ENCODE measurements at regions not wholly inside any gene's neighbourhood (a gene's known extent, or its start where the extent isn't known, plus 50 kb on each side); places are given as distances from the start of the nearest gene placed in this dataset.

- ATAC-seq: no peak
- Mint-ChIP-seq H3K36me3 (no peaks in the 10 kb centered on the region), H3K9me3 (peaks cover 3% of the 10 kb centered on the region), H3K27me3 (no peaks in the 10 kb centered on the region), H3K4me3 (no peak overlapping the region), H3K27ac (no peak overlapping the region), H3K4me1 (peaks cover 5% of the 10 kb centered on the region)
Observed at GRCh38 chr13:47017476-47017875, 120.6 kb upstream of the HTR2A start.

GRCh38 chr13:47008318-47008717 is 111.5 kb upstream of the HTR2A start:
- no peaks in the 10 kb centered on the region for H3K4me1 Mint-ChIP-seq
- peaks cover 19% of the 10 kb centered on the region for H3K27me3 Mint-ChIP-seq
- H3K9me3 Mint-ChIP-seq: no peaks in the 10 kb centered on the region
- no peak overlapping the region for H3K27ac Mint-ChIP-seq
- ATAC-seq: no peak
- no peak overlapping the region for H3K4me3 Mint-ChIP-seq
- no peaks in the 10 kb centered on the region for H3K36me3 Mint-ChIP-seq

GRCh38 chr13:47005756-47006414 is 109.0 kb upstream of the HTR2A start:
- Mint-ChIP-seq H3K27me3 (peaks cover 19% of the 10 kb centered on the region), H3K4me1 (no peaks in the 10 kb centered on the region), H3K4me3 (no peak overlapping the region), H3K36me3 (no peaks in the 10 kb centered on the region), H3K9me3 (no peaks in the 10 kb centered on the region), H3K27ac (no peak overlapping the region)
- ATAC-seq: no peak

GRCh38 chr13:47004540-47004939 is 107.7 kb upstream of the HTR2A start:
- no peaks in the 10 kb centered on the region for H3K36me3 Mint-ChIP-seq
- H3K27ac Mint-ChIP-seq: peak overlapping the region; percentile 10
- no peak overlapping the region for H3K4me3 Mint-ChIP-seq
- no peaks in the 10 kb centered on the region for H3K4me1 Mint-ChIP-seq
- no peaks in the 10 kb centered on the region for H3K9me3 Mint-ChIP-seq
- H3K27me3 Mint-ChIP-seq: peaks cover 19% of the 10 kb centered on the region
- ATAC-seq: no peak

GRCh38 chr13:47004027-47004426 is 107.2 kb upstream of the HTR2A start:
- ATAC-seq: no peak
- Mint-ChIP-seq H3K36me3 (no peaks in the 10 kb centered on the region), H3K4me3 (no peak overlapping the region), H3K9me3 (no peaks in the 10 kb centered on the region), H3K27me3 (peaks cover 19% of the 10 kb centered on the region), H3K27ac (peak overlapping the region; percentile 10), H3K4me1 (no peaks in the 10 kb centered on the region)

- Mint-ChIP-seq H3K36me3 (no peaks in the 10 kb centered on the region), H3K4me1 (peaks cover 10% of the 10 kb centered on the region), H3K27ac (no peak overlapping the region), H3K27me3 (peaks cover 13% of the 10 kb centered on the region), H3K9me3 (no peaks in the 10 kb centered on the region), H3K4me3 (no peak overlapping the region)
- ATAC-seq: no peak
Observed at GRCh38 chr13:47000165-47000564, 103.3 kb upstream of the HTR2A start.

GRCh38 chr13:46996316-46997030 is 99.6 kb upstream of the HTR2A start:
- Mint-ChIP-seq H3K36me3 (no peaks in the 10 kb centered on the region), H3K27ac (peak overlapping the region; percentile 8), H3K27me3 (no peaks in the 10 kb centered on the region), H3K4me3 (no peak overlapping the region), H3K9me3 (no peaks in the 10 kb centered on the region), H3K4me1 (peaks cover 10% of the 10 kb centered on the region)
- ATAC-seq: peak; percentile 34

- Mint-ChIP-seq H3K4me3 (no peak overlapping the region), H3K27me3 (no peaks in the 10 kb centered on the region), H3K9me3 (no peaks in the 10 kb centered on the region), H3K27ac (peak overlapping the region; percentile 8), H3K36me3 (no peaks in the 10 kb centered on the region), H3K4me1 (peaks cover 10% of the 10 kb centered on the region)
- ATAC-seq: peak; percentile 91
Observed at GRCh38 chr13:46995874-46996273, 99.0 kb upstream of the HTR2A start.

- H3K27ac Mint-ChIP-seq: no peak overlapping the region
- H3K36me3 Mint-ChIP-seq: no peaks in the 10 kb centered on the region
- peaks cover 10% of the 10 kb centered on the region for H3K4me1 Mint-ChIP-seq
- H3K27me3 Mint-ChIP-seq: no peaks in the 10 kb centered on the region
- no peak overlapping the region for H3K4me3 Mint-ChIP-seq
- no peaks in the 10 kb centered on the region for H3K9me3 Mint-ChIP-seq
- no peak for ATAC-seq
Observed at GRCh38 chr13:46994492-46994891, 97.6 kb upstream of the HTR2A start.

- Mint-ChIP-seq H3K4me1 (peaks cover 10% of the 10 kb centered on the region), H3K27me3 (no peaks in the 10 kb centered on the region), H3K9me3 (no peaks in the 10 kb centered on the region), H3K27ac (no peak overlapping the region), H3K4me3 (no peak overlapping the region), H3K36me3 (no peaks in the 10 kb centered on the region)
- peak; percentile 46 for ATAC-seq
Observed at GRCh38 chr13:46992383-46992952, 95.6 kb upstream of the HTR2A start.

- Mint-ChIP-seq H3K4me3 (peak overlapping the region; percentile 29), H3K27me3 (no peaks in the 10 kb centered on the region), H3K4me1 (peaks cover 24% of the 10 kb centered on the region), H3K27ac (peak overlapping the region; percentile 78), H3K36me3 (no peaks in the 10 kb centered on the region), H3K9me3 (no peaks in the 10 kb centered on the region)
- peak; percentile 87 for ATAC-seq
Observed at GRCh38 chr13:46983881-46984280, 87.0 kb upstream of the HTR2A start.

GRCh38 chr13:46982856-46983582 is 86.2 kb upstream of the HTR2A start:
- H3K4me1 Mint-ChIP-seq: peaks cover 24% of the 10 kb centered on the region

GRCh38 chr13:46975173-46975572 is 78.3 kb upstream of the HTR2A start:
- no peak for ATAC-seq
- Mint-ChIP-seq H3K4me1 (peaks cover 11% of the 10 kb centered on the region), H3K27ac (no peak overlapping the region), H3K36me3 (peaks cover 12% of the 10 kb centered on the region), H3K4me3 (no peak overlapping the region), H3K27me3 (no peaks in the 10 kb centered on the region), H3K9me3 (peaks cover 22% of the 10 kb centered on the region)

More at GRCh38 chr13:46982856-46983582, 86.2 kb upstream of the HTR2A start:
- Mint-ChIP-seq H3K27me3 (no peaks in the 10 kb centered on the region), H3K27ac (peak overlapping the region; percentile 78), H3K9me3 (no peaks in the 10 kb centered on the region), H3K36me3 (no peaks in the 10 kb centered on the region), H3K4me3 (peak overlapping the region; percentile 29)
- ATAC-seq: peak; percentile 99

GRCh38 chr13:46968450-46968849 is 71.6 kb upstream of the HTR2A start:
- H3K27me3 Mint-ChIP-seq: no peaks in the 10 kb centered on the region
- H3K36me3 Mint-ChIP-seq: no peaks in the 10 kb centered on the region
- no peak overlapping the region for H3K27ac Mint-ChIP-seq
- H3K4me1 Mint-ChIP-seq: peaks cover 14% of the 10 kb centered on the region
- no peak overlapping the region for H3K4me3 Mint-ChIP-seq
- H3K9me3 Mint-ChIP-seq: no peaks in the 10 kb centered on the region
- ATAC-seq: no peak

GRCh38 chr13:46964789-46965527 is 68.1 kb upstream of the HTR2A start:
- Mint-ChIP-seq H3K4me3 (no peak overlapping the region), H3K36me3 (no peaks in the 10 kb centered on the region), H3K27me3 (no peaks in the 10 kb centered on the region), H3K4me1 (peaks cover 14% of the 10 kb centered on the region), H3K27ac (no peak overlapping the region), H3K9me3 (no peaks in the 10 kb centered on the region)
- no peak for ATAC-seq

All from stimulated activated memory B cell treated with anti-CD40 and anti-IgM and Interleukin-4, amounts not matched to agents 10 μg/mL and 1 μg/mL and 100 μg/mL, for 72 hours (primary cell).